ENCODE measurements at regions not wholly inside any gene's neighbourhood (a gene's known extent, or its start where the extent isn't known, plus 50 kb on each side); places are given as distances from the start of the nearest gene placed in this dataset.

GRCh38 chr3:107133891-107134290 is 243.3 kb upstream of the CCDC54 start:
- TF ChIP-seq CTCF (IDR thresholded peaks at IDR 0.05) (no peak), EZH2phosphoT487 (IDR thresholded peaks at IDR 0.05) (no peak)

All from neural progenitor cell (in vitro differentiated cells).